ENCODE measurements at regions not wholly inside any gene's neighbourhood (a gene's known extent, or its start where the extent isn't known, plus 50 kb on each side); places are given as distances from the start of the nearest gene placed in this dataset.

- Histone ChIP-seq H3F3A (ENCODE audit: insufficient read depth, low read length, poor library complexity, severe bottlenecking) (no peaks in the 10 kb centered on the region), H3K4me2 (ENCODE audit: low read length) (no peak overlapping the region), H3K9ac (ENCODE audit: low read length) (no peak overlapping the region), H3K79me2 (replicated peaks; ENCODE audit: insufficient read depth, low read length) (no peaks in the 10 kb centered on the region), H3K27ac (ENCODE audit: low read length) (no peak overlapping the region), H3K27me3 (ENCODE audit: insufficient read depth, low read depth, low read length) (no peaks in the 10 kb centered on the region), H3K9me3 (ENCODE audit: low read length) (no peaks in the 10 kb centered on the region), H2AFZ (ENCODE audit: low read depth, low read length) (no peak overlapping the region), H3K4me3 (ENCODE audit: low read length) (no peak overlapping the region), H3K9me2 (ENCODE audit: insufficient read depth, low read length) (no peaks in the 10 kb centered on the region), H3K36me3 (ENCODE audit: insufficient read depth, low read length) (no peaks in the 10 kb centered on the region), H4K20me1 (ENCODE audit: insufficient read depth) (no peaks in the 10 kb centered on the region)
- TF ChIP-seq POLR2AphosphoS5 (IDR thresholded peaks at IDR 0.05) (no peak), REST (IDR thresholded peaks at IDR 0.05; ENCODE audit: borderline replicate concordance) (no peak), CTCF (IDR thresholded peaks at IDR 0.05; ENCODE audit: poor library complexity, severe bottlenecking) (no peak), MXI1 (conservative IDR thresholded peaks at IDR 0.05; ENCODE audit: poor library complexity, severe bottlenecking) (no peak), TAF1 (IDR thresholded peaks at IDR 0.05; ENCODE audit: low read depth) (no peak)
Observed at GRCh38 chr14:101001311-101002069, 98.0 kb upstream of the RTL1 start.

GRCh38 chr14:101002738-101003137 lies 99.2 kb upstream of the RTL1 start:
- Histone ChIP-seq H3K9me3 (ENCODE audit: low read length) (no peaks in the 10 kb centered on the region), H3K4me2 (ENCODE audit: low read length) (no peak overlapping the region), H2AFZ (ENCODE audit: low read depth, low read length) (no peak overlapping the region), H3K79me2 (replicated peaks; ENCODE audit: insufficient read depth, low read length) (no peaks in the 10 kb centered on the region), H3K27me3 (ENCODE audit: insufficient read depth, low read depth, low read length) (no peaks in the 10 kb centered on the region), H3K9me2 (ENCODE audit: insufficient read depth, low read length) (no peaks in the 10 kb centered on the region), H3K4me3 (ENCODE audit: low read length) (no peak overlapping the region), H3K9ac (ENCODE audit: low read length) (no peak overlapping the region), H4K20me1 (ENCODE audit: insufficient read depth) (no peaks in the 10 kb centered on the region), H3K27ac (ENCODE audit: low read length) (no peak overlapping the region), H3F3A (ENCODE audit: insufficient read depth, low read length, poor library complexity, severe bottlenecking) (no peaks in the 10 kb centered on the region), H3K36me3 (ENCODE audit: insufficient read depth, low read length) (no peaks in the 10 kb centered on the region)
- no peak for TF ChIP-seq CTCF (IDR thresholded peaks at IDR 0.05; ENCODE audit: poor library complexity, severe bottlenecking)
- no peak for TF ChIP-seq RAD21 (conservative IDR thresholded peaks at IDR 0.05)
- TF ChIP-seq EP300 (conservative IDR thresholded peaks at IDR 0.05; ENCODE audit: poor library complexity, severe bottlenecking), result no peak
- TF ChIP-seq REST (IDR thresholded peaks at IDR 0.05; ENCODE audit: borderline replicate concordance), result no peak
- no peak for TF ChIP-seq POLR2AphosphoS5 (IDR thresholded peaks at IDR 0.05)
- no peak for TF ChIP-seq SMC3 (conservative IDR thresholded peaks at IDR 0.05; ENCODE audit: poor library complexity)
- TF ChIP-seq EZH2 (IDR thresholded peaks at IDR 0.05; ENCODE audit: borderline replicate concordance, insufficient read depth, low read length, poor library complexity, severe bottlenecking), result no peak
- no peak for TF ChIP-seq MXI1 (conservative IDR thresholded peaks at IDR 0.05; ENCODE audit: poor library complexity, severe bottlenecking)
- no peak for TF ChIP-seq TAF1 (IDR thresholded peaks at IDR 0.05; ENCODE audit: low read depth)

Data from neural cell (in vitro differentiated cells).